EL (cell line): ENCODE measurements at regions not wholly inside any gene's neighbourhood (a gene's known extent, or its start where the extent isn't known, plus 50 kb on each side); places are given as distances from the start of the nearest gene placed in this dataset.

Source experiments
- DNase-seq: peaks from one replicate; pipeline ENCODE4 v3.0.0-alpha.2; 2016

- no peak for DNase-seq
These were observed 50.9 kb downstream of the TNP1 start for GRCh38 chr2:216808805-216809425.

DNA sequence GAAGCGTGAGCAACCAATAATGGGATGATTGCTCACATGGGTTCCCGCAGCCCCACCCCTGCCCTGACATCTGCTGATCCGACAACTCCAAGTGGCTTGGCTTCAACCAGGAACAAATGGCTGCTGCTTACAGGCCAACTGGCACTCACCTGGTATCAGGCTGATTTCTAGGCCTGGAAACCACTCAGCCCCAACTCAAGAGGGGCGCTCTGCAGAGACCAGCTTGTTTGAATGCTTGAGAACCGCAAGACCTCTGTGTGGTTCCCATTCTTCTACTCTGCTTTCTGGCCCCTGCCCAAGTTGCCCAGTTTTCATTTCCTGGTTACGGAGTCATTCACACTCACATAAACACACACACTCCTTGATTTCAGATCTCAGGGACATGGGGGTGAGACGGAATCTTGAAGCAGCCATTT, 52.0 kb downstream of the TNP1 start:
- DNase-seq, result no peak

DNA sequence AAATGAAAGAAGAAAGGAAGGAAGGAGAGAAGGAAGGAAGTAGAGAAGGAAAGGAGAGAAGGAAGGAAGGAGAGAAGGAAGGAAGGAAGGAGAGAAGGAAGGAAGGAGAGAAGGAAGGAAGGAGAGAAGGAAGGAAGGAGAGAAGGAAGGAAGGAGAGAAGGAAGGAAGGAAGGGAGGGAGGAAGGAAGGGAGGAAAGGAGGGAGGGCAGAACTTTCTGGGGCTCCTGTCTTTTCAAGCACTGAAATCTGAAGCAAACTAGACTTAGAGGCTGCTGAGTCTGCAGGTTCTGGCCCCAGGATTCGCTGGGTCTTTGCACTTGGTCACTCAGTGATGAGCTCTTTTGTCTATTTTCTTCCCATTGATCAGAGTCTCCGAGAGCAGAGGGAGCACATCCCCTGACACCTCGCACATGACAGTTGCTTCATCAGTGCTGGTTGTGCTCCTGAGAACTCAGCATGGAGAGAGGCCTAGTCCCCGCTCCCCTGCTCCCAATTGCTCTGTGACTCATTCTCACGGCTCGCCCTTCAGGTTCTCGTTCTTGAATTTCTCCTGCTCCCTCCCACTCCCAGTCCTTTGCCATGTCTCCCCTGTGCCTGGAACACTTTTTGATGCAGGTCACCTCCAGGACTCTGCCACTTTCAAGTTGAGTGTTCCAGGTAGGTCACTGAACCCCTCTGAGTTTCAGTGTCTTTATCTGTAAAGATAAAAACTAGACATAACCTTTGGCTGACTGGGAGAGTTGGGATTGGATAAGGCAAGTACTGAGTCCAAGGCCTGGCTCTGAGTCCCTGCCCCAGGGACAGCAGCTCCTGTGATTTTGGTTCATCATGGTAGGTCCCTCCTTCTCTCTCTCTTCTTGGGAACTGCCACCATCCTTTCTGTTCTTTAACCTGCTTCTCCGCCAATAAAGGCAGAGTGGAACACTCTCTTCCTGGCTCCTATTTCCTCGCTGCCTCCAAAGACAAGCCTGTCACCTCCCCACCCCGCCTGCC, 55.2 kb downstream of the TNP1 start:
- DNase-seq, result no peak

- no peak for DNase-seq
These were observed 56.1 kb downstream of the TNP1 start for GRCh38 chr2:216803791-216804190.

DNA sequence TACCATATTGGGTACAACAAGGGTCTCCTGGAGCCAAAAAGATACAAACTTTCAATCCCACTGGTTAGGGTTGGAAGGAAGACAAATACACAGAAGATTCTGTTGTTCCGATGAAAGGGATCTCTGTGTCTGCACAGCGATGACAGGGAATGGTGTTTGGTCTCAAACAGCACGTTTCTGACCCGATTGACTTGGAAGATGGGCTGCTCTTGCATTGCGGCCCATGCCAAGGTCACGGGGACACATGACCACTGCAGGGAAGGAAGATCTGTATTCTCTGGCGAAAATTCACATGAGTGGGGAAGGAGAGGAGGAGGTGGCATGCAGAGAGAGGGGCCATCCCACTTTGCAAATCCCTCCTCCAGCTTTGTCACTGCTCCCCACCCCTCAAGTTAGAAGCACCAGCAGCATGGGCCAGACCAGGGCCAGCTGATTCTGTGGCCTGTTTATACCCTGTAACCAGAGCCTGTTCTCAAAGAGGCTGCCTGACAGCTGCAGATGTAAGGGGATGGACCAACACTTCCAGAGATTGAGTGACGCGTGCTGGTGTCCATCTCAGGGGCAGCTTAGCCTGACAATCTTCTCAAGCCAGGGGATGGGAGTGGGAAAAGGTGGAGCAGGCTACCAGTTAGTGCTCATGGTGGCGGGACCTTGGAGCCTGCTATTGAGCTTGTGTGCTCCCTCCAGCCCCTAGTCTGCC, 57.2 kb downstream of the TNP1 start:
- DNase-seq, result no peak

DNA sequence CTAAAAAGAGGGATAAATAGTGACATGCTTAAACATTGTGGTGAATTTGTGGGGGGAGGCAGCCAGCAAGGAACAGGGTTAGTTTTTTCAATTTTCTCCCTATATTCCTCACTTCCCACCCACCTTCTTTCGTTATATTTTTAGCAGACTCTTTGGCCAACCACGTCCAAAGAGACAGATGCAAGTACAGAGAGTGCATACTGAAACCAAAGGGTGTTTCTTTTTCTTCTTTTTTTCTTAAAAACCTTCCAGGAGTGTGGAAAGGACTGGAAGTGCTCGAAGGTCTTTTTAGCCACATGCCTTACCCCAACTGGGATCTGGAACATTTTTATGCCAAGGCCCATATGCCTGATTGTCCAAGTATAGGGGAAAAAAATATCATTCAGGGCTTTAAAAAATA, 59.0 kb downstream of the TNP1 start:
- DNase-seq, result no peak

GRCh38 chr2:216799873-216800431, 59.9 kb downstream of the TNP1 start:
- peak; percentile 28 for DNase-seq

- DNase-seq, result no peak
These were observed 63.6 kb downstream of the TNP1 start for GRCh38 chr2:216796115-216796840.

DNA sequence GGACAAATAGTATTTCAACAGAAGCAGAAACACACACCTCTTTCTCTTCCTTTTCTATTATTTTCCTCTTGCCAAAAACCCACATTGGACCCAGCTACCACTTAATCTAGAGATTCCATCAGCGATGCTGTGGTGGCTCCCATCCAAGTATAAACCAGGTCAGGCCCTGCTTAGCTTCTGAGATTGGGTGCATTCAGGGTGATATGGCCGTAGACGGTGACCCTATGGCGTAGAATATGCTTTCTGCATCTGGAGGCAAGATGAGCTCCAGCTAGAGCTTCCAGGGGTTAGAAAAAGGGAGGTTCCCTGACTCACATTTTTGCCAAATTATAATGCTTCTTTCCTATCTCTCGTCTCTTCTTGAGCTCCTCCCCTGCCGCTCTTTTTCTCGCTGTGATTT, 66.5 kb downstream of the TNP1 start:
- DNase-seq, result no peak

DNA sequence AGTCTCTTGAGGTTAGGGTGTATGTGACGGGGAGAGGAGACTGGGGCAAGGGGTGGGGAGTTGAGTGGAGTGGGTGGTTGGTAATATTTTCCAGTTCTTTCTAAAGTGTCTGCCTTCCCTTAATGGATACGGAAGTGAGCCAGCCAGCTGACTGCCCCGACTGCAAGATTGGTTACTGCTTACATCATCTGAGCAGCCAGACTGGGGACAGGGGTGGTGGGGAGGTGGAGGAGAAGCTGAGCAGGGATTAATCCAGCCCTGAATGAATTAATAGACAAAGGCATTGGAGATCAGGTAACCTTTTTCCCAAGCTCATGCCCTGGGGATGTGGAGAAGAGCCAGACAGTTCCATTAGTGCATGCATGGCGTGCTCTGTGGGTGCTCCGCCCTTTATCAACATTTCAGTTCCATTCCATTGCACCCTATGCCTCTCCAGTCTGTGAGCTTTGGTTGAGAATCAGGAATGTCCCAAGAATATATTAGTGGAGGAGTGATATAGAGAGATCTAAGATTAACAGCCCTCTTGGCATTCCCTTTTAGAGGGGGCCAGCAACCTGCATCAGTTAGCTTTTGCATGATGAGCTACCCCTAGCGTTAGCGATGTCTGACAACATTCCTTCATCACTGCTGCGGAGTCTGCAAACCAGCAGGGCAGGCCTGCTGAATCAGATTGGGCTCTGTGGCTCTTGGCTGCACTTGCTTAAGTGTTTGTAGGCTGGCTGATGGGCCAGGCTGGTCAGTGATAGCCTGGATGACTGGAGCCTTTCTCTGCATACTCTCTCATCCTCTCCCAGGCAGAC, 67.4 kb downstream of the TNP1 start:
- peak; percentile 20 for DNase-seq

DNA sequence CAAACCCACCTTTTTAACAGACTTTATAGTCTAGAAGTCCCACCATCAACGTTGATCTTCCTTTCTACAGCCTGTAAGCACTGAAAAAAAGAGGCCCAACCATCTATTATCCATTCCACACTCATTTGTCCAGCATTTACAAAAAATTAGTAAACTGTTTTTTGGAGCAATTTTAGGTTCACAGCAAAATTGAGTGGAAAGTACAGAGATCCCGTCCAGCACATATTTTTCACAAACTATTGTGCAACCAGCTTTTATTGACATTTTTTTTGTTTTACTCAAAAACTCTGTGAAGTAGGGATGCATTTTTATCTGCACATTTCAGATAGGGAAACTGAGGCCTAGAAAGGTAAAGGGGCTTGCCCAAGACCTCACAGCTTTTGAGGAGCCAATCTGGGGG, 68.6 kb downstream of the TNP1 start:
- no peak for DNase-seq

GRCh38 chr2:216789081-216789480, 70.8 kb downstream of the TNP1 start:
- DNase-seq, result no peak

GRCh38 chr2:216787851-216788540, 71.9 kb downstream of the TNP1 start:
- DNase-seq, result no peak

DNA sequence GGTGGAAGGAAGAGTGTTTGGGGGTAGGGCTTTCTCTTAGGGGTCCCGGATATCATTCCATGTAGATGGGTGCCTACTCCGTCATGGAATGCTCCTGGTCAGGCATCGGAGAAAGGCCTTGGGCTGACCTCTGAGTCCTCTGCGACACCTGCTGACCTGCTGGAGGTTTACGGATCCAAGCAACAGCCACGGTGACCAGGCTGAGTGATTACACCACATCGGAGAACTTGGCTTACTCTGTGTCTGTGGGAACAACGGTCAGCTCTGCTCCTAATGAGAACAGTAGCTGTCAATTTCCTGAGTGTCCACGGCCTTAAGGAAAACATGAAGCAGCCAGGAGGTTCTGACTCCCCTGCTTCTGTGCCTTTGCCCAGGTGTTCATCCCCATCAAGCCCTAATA, 73.2 kb downstream of the TNP1 start:
- DNase-seq, result no peak

GRCh38 chr2:216784456-216784855, 75.4 kb downstream of the TNP1 start:
- no peak for DNase-seq

- DNase-seq, result no peak
These were observed 78.2 kb downstream of the TNP1 start for GRCh38 chr2:216781709-216782108.

- no peak for DNase-seq
These were observed 79.0 kb downstream of the TNP1 start for GRCh38 chr2:216780843-216781242.

DNA sequence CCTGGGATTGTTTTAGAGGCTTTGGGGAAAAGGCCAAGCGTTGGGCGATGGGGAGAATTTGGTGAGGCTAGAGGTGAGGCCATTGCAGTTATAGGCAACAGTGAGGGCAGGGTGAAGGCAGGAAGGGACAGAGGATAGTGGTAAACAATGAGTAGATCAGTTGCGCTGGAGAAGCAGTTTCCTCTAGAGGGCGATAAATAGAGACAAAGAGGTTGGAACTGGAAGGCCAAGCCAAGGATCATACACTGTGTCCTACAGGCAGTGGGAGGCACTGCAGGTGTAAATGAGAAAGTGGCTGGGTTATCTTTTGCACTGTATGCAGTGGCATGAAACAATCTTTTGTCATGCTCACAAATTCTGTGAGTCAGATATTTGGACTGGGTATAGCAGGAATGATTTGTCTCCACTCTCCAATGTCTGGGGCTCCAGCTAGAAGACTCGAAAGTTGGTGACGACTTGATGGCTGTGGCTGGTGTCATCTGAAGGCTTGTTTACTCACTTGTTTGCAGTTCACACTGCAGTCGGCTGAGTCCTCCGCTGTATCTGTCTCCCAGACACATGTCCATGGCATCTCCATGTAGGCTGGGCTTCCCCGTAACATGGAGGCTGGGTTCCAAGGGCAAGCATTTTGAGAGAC, 82.1 kb downstream of the TNP1 start:
- peak; percentile 69 for DNase-seq

GRCh38 chr2:216776066-216776850, 80.9 kb upstream of the IGFBP5 start:
- DNase-seq, result no peak

DNA sequence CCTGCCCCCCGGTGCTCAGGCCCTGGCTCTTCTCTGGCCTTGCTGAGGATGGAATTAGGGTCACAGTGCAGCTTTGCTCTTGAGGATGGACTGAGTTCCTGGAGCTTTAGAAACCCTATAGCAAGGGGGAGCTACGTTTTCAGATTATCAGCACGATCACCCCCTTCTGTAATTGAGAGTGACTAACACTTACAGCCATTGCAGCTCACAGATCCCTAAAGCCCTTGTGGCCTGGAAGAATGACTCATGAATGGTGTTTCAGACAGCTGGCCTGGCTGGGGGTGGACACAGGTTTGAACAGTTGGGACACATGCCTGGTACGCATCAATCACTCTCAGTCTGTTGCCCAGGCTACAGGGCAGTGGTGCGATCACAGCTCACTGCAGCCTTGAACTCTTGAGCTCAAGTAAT, 79.7 kb upstream of the IGFBP5 start:
- DNase-seq, result peak; percentile 93
